IPS DF 19.7 (cell line): ENCODE measurements at regions not wholly inside any gene's neighbourhood (a gene's known extent, or its start where the extent isn't known, plus 50 kb on each side); places are given as distances from the start of the nearest gene placed in this dataset.

Source experiments
- DNase-seq: peaks from one replicate; pipeline ENCODE4 v3.0.0-alpha.2; 2013; ENCODE audit warnings: low read depth, low spot score

DNA sequence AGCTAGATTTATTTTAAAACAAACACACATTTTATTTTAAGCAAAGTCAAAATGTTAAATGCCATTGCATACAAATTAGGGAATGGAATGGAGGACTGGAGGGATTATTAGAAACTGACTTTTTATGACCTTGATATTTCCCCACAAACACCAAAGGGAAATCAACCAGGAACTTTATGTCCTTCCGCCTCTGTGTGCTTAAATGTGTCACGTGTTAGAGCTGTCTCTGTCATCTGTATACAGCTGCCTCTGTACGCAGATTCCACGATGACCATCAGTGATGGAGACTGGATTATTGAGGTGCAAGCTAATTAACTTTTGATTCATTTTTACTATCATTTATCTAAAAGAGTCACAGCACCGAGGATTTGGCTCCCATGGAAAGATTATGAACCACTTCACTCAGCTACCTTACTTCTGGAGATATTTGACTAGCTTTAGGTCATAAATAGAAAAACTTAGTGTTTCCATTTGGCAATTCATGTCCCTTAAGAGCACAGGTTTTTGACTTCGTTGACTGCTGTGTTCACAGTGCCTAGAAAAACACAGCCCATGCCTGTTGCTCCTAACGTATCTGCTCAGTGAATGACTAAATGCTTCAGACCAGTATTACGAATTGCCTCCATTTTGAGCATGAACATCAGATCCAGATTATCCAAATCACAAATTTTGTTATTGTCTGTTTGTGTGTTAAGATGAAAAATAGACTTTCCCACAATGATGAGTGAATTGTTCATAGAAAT is 1048.1 kb downstream of the MCTP2 start:
- DNase-seq = no peak

DNA sequence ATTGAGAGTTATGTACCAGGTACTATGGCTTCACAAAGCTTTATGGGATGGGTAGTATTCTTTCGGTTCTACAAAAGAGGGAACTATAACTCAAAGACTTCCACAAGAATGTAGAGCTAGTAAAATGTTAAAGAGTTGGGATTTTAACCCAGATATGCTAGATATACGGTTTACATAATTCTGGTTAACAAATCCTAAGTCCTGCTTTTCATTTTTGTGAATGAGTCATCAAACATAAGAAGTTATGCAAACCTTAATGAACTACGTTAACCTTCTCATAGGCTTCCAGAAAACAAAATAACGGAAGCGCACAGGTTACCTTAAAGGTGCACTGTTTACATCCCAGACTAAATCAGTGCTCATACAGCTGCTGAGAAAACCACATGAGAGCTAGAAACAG is 1049.3 kb downstream of the MCTP2 start:
- DNase-seq = no peak

GRCh38 chr15:95281470-95281869 is 1049.0 kb upstream of the NR2F2 start:
- no peak for DNase-seq

GRCh38 chr15:95284492-95284891 is 1046.0 kb upstream of the NR2F2 start:
- no peak for DNase-seq

GRCh38 chr15:95284933-95285421 is 1045.5 kb upstream of the NR2F2 start:
- DNase-seq = no peak

DNA sequence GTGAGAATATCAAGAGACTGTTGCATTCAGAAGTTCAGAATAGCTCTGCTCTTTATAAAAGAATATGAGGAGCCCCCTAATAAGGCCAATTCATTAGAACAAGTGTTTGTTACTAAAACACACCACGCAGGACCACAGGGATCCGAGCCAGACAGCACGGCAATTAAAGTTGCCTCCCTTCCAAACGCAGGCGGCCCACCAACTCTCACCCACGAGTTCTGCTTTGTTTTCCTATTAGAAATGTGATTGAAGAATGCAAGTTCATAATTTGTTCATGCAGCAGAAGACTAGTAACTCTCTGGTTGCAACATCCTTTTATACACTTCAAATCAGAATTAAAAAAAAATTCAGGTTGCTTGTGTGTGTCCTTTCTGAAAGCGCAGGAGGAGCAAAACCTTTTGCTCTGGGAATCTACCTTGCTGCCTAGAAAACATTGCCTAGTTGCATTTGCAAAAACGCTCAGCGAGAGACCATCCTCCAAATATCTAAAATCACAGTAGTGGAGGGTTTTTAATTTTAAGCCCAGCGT is 1044.1 kb upstream of the NR2F2 start:
- DNase-seq = no peak

- no peak for DNase-seq
These were observed 1042.8 kb upstream of the NR2F2 start for GRCh38 chr15:95287720-95288103.

GRCh38 chr15:95288626-95289025 is 1041.9 kb upstream of the NR2F2 start:
- DNase-seq = no peak

- no peak for DNase-seq
These were observed 1040.1 kb upstream of the NR2F2 start for GRCh38 chr15:95290176-95290974.

GRCh38 chr15:95291898-95292472 is 1038.5 kb upstream of the NR2F2 start:
- no peak for DNase-seq

- DNase-seq = no peak
These were observed 1037.6 kb upstream of the NR2F2 start for GRCh38 chr15:95292785-95293450.

DNA sequence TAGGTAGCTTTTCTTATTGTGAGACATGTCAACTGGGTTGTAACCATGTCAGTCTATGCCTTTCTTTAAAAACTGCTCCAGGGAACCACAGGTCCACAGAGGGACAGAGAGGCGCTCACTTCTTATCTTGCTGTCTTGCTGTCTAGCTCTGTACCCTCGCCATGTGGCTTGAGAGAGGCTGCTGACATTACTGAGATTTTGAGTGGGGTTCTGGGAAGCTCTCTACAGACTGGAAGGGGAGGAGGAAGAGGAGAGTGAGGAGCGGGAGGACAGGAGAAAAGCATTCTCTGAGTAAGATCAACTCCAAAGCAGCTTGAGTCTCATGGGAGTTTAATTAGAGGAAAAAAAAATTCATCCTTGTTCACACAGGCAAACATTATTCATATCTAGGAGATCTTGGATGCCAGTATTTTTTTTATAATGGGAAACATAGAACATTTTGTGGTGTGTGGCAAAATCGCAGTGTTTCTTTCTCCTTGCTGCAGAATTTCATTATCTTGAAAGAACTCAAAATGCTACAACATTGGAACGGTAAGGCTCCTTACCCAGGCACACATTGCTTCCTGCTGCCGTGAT is 1037.0 kb upstream of the NR2F2 start:
- DNase-seq = no peak

GRCh38 chr15:95295363-95295762 is 1035.1 kb upstream of the NR2F2 start:
- DNase-seq = no peak

- no peak for DNase-seq
These were observed 1034.4 kb upstream of the NR2F2 start for GRCh38 chr15:95295896-95296625.

DNA sequence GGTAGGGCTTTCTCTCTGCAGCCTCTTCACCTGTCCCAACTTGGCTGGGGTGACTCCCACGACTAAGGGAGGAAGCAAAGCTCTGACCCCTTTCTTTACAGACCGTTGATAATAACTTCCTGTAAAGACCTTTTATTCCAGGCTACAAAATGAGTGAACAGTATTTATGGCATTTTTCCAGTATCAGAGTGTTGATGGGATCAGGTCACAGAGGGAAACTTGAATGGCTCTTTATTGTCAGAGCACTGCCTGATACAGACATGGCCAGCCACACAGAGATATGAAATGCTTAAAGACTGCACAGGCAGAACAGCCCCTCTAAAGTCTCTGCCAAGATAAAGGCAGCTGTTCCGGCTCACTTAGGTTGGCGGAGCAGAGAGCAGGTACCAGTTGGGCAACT is 1033.9 kb upstream of the NR2F2 start:
- DNase-seq = no peak

DNA sequence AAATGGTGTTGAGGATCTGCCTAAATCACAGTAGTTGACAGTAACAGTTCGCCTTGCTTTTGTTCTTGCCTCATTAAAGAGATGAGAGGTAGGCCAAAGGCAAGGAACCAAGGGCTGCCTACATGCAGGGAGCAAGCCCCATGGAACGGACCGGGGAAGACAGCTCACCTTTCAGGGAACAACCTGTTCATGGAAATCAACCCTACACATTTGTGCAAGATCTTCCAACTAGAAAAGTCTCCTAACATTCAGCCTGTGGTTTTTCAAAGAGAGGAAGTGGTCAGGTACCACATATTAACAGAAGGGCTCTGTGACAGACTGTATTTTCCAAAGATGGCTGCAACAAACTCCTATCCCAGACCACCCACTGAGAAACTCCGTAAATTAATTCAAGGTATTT is 1031.8 kb upstream of the NR2F2 start:
- DNase-seq = no peak

DNA sequence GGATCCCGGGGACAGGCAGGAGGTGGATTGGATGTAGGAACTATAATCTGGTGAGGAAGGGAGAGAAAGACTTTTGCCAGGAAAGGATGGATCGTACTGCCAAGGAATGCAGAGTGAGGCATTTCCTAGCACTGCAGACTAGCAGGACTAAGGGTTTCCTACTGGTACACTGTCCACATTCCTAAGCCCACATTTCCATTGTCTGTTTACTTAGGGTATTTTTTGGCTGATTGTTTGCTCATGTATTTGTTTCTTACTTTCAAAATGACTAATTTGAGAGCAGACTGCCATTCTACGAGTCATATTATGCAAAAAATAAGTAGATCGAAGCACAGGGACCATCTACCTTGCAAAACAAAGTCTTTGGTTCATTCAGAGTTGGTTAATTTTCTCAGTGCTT is 1029.5 kb upstream of the NR2F2 start:
- DNase-seq = no peak

- DNase-seq = no peak
These were observed 1028.3 kb upstream of the NR2F2 start for GRCh38 chr15:95302206-95302605.

- no peak for DNase-seq
These were observed 1027.7 kb upstream of the NR2F2 start for GRCh38 chr15:95302809-95303208.

- no peak for DNase-seq
These were observed 1026.8 kb upstream of the NR2F2 start for GRCh38 chr15:95303713-95304112.
